ENCODE measurements at regions not wholly inside any gene's neighbourhood (a gene's known extent, or its start where the extent isn't known, plus 50 kb on each side); places are given as distances from the start of the nearest gene placed in this dataset.
"Not testable (repeated sequence)": the region's sequence is repeated elsewhere in the genome, so short reads cannot be mapped to it uniquely, and the experiment has no call there.

GRCh38 chr12:58668233-58668632 is 252.1 kb downstream of the LRIG3 start:
- DNase-seq = no peak

- DNase-seq = no peak
Measured at GRCh38 chr12:58668871-58669270, 251.4 kb downstream of the LRIG3 start.

GRCh38 chr12:58670623-58671022 is 249.7 kb downstream of the LRIG3 start:
- DNase-seq = no peak

GRCh38 chr12:58671196-58671595 is 249.1 kb downstream of the LRIG3 start:
- no peak for DNase-seq

- DNase-seq = peak; percentile 65
Measured at GRCh38 chr12:58673021-58673420, 247.3 kb downstream of the LRIG3 start.

GRCh38 chr12:58677833-58678232 is 242.5 kb downstream of the LRIG3 start:
- not testable (repeated sequence) for DNase-seq

- no peak for DNase-seq
Measured at GRCh38 chr12:58678753-58679152, 241.6 kb downstream of the LRIG3 start.

GRCh38 chr12:58681730-58682129 is 238.6 kb downstream of the LRIG3 start:
- no peak for DNase-seq

GRCh38 chr12:58695263-58695662 is 225.0 kb downstream of the LRIG3 start:
- no peak for DNase-seq

- DNase-seq = no peak
Measured at GRCh38 chr12:58701536-58701935, 218.8 kb downstream of the LRIG3 start.

- no peak for DNase-seq
Measured at GRCh38 chr12:58703866-58704265, 216.4 kb downstream of the LRIG3 start.

- not testable (repeated sequence) for DNase-seq
Measured at GRCh38 chr12:58704770-58705169, 215.5 kb downstream of the LRIG3 start.

- no peak for DNase-seq
Measured at GRCh38 chr12:58710901-58711300, 209.4 kb downstream of the LRIG3 start.

GRCh38 chr12:58711974-58712373 is 208.3 kb downstream of the LRIG3 start:
- DNase-seq = no peak

- DNase-seq = no peak
Measured at GRCh38 chr12:58712976-58713375, 207.3 kb downstream of the LRIG3 start.

GRCh38 chr12:58719161-58719560 is 201.1 kb downstream of the LRIG3 start:
- DNase-seq = no peak

- no peak for DNase-seq
Measured at GRCh38 chr12:58720421-58720820, 199.9 kb downstream of the LRIG3 start.

- DNase-seq = no peak
Measured at GRCh38 chr12:58725400-58726105, 194.8 kb downstream of the LRIG3 start.

GRCh38 chr12:58727521-58727920 is 192.8 kb downstream of the LRIG3 start:
- DNase-seq = no peak

GRCh38 chr12:58728397-58728796 is 191.9 kb downstream of the LRIG3 start:
- no peak for DNase-seq

- no peak for DNase-seq
Measured at GRCh38 chr12:58731096-58731495, 189.2 kb downstream of the LRIG3 start.

- DNase-seq = no peak
Measured at GRCh38 chr12:58732894-58733293, 187.4 kb downstream of the LRIG3 start.

- no peak for DNase-seq
Measured at GRCh38 chr12:58741226-58741625, 179.1 kb downstream of the LRIG3 start.

GRCh38 chr12:58745348-58746125 is 174.8 kb downstream of the LRIG3 start:
- no peak for DNase-seq

- no peak for DNase-seq
Measured at GRCh38 chr12:58747533-58747932, 172.8 kb downstream of the LRIG3 start.
